GM12891 (cell line): ENCODE measurements at regions not wholly inside any gene's neighbourhood (a gene's known extent, or its start where the extent isn't known, plus 50 kb on each side); places are given as distances from the start of the nearest gene placed in this dataset.

Experiments used
- DNase-seq: peaks from one replicate; pipeline ENCODE4 v3.0.0; 2011; ENCODE audit warnings: low spot score; ENCODE audit not compliant: insufficient read length
- FAIRE-seq: peaks from 2 replicates; lab custom pipeline; 2011; peaks lifted over from hg19 to GRCh38; lab: Jason Lieb, UNC
- PAX5 ChIP-seq: IDR thresholded peaks from 2 replicates; pipeline ENCODE4 v1.6.1; 2011; ENCODE audit warnings: low read length, moderate library complexity, mild to moderate bottlenecking; ENCODE audit not compliant: insufficient read depth, severe bottlenecking
- POLR2A ChIP-seq: IDR thresholded peaks from 2 replicates; pipeline ENCODE4 v1.6.1; 2011; ENCODE audit warnings: low read depth, low read length, control low read depth
- POLR2AphosphoS5 ChIP-seq: IDR thresholded peaks from 2 replicates; pipeline ENCODE4 v1.6.1; 2011; ENCODE audit warnings: low read depth, low read length, control low read depth
- POU2F2 ChIP-seq: IDR thresholded peaks from 2 replicates; pipeline ENCODE4 v1.6.1; 2011; ENCODE audit warnings: low read depth, mild to moderate bottlenecking, control low read depth, low read length, moderate library complexity
- SPI1 ChIP-seq: IDR thresholded peaks from 2 replicates; pipeline ENCODE4 v1.6.1; 2011; ENCODE audit warnings: low read depth, low read length, control low read depth
- TAF1 ChIP-seq: IDR thresholded peaks from 2 replicates; pipeline ENCODE4 v1.6.1; 2011; ENCODE audit warnings: low read depth, low read length, control low read depth

DNA sequence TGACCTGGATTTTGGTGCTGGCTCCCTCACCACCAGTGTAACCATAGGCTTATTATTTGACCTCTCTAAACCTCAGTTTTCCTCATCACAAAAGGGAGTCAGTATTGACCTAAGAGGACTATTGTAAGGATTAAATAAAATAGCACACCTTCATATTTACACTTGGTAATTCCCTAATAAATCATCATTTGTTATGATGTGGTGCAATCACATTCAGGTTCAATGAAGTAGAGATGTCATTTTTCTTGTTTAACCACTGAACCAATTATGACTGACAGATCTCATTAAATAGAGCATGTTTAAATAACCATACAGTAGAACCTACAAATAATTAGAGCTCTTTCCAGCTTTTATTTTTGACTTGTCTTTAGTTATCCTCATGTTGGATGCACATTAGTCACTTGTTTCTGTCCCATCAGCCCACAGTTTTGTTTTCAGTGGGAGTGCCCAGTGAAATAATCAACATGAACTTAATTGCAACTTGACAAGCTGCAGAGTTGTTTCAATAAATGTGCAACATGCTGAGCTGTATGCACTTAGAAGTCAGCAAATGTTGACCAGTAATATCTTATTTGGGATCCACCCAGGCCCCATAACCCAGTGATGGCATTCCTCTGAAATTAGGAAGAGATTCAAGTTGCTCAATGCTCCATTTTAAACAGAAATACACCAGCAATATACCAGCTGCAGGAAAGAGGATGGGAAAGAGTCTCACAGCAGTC, 451.7 kb upstream of the MARCKS start:
- no peak for DNase-seq
- TF ChIP-seq POU2F2 (no peak), PAX5 (no peak), SPI1 (no peak), POLR2A (no peak), TAF1 (no peak), POLR2AphosphoS5 (no peak)
- no peak for FAIRE-seq

DNA sequence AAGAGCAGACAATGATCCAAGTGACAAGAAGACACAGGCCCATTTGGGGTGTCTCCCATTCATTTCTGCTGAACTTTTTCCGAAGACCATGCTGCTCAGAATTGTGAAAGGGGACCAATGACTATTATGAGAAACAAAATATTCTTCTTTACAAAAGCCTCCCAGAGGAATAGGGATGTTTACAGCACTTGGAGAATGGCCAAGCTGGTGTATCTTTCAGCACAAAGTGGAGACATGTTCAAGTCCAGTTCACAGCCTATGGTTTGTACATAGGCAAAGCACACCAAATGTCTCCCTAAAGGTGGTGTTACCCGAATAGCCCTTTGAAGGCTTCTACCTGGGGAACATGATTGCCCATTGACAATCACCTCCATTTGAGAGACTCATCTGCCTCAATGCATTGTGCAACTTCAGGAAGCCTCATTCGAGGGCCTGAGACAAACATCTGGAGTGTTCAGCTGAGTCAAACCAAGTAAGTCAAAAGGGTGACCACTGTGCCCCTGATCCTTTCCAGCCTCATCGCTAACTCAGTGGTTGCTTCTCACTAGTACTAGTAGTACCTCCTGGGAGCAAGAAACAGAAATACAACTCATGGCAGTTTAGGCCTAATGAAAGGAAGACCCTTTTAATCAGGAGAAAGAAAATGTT, 451.0 kb upstream of the MARCKS start:
- DNase-seq = no peak
- peak; percentile 35 for FAIRE-seq
- TF ChIP-seq PAX5 (no peak), POLR2A (no peak)

DNA sequence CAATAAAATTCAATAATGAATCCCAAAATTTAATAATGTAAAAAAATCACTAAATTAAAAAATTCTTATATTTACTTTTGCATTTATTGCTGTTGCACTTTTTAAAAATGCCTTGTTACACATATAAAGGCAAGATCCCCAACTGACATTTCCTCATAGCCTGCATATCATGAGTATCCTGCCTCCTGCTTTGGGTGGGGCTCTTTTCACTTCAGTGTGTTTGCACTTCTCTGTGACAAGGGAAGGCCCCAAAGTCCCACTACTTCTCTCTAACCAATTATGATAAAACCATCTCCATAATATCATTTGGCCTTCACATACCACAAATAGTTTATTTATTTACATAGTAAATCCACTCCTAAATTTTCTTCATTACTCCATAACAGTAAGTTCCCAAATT, 446.1 kb upstream of the MARCKS start:
- no peak for FAIRE-seq
- TF ChIP-seq POLR2A (no peak), POU2F2 (no peak), POLR2AphosphoS5 (no peak), PAX5 (no peak), TAF1 (no peak), SPI1 (no peak)

DNA sequence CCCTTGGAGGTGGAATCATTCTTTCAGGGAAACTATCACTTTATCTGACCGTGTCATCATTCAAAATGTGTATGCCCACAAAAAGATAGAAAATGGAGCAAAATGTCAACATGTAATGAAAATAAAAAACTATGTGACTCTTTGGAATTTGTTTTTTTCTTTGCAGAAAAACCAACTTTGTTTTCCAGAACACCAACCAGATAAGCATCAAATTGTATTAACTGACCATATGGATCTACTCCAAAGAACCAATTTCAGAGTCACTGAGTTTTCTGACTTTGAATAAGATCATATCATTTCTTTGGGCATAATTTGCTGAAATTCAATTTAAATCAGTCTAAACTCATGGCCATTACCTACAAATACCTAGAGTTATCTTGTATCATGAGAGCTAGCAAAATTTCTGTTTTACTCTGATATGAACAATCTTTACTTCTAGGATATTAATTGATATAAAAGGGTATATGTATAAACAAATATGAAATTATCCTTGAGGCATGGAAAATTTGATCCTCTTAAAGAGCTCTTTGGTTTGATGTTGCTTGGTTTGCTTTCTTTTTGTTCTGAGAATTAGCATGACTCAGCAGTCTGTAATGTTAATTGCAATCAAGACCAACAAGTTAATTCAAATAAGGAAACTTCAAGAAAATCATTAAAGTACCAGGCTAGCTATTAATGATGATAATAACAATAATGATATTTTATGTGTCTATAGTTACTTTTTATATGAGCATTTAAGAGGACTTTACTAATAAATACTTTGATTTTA, 444.4 kb upstream of the MARCKS start:
- FAIRE-seq (no peak), DNase-seq (no peak)
- TF ChIP-seq TAF1 = no peak
- TF ChIP-seq PAX5 = no peak
- no peak for TF ChIP-seq POU2F2
- no peak for TF ChIP-seq SPI1
- TF ChIP-seq POLR2A = no peak
- no peak for TF ChIP-seq POLR2AphosphoS5

More for the DNA sequence above, 446.1 kb upstream of the MARCKS start:
- DNase-seq = no peak

DNA sequence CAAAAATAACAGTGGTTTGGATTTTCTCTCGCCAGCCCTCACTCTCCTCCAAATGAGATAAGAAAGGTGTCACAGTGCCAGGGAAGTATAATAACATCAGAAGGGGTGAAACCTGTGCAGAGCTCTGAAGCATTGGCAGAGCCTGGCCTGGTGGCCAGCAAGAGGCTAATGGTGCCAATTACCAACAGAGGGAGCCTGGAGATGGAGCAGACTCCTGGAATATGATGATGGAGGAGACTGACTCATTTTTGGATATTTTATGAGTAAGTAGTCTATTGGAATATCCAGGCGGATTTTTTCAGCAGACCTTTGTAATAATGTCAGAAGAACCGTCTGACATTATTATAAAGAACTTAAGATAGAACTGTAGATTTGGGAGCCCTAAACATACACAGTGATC, 442.6 kb upstream of the MARCKS start:
- TF ChIP-seq POU2F2 (no peak), POLR2A (no peak), SPI1 (no peak), PAX5 (no peak), TAF1 (no peak), POLR2AphosphoS5 (no peak)
- FAIRE-seq = no peak
- DNase-seq = no peak

DNA sequence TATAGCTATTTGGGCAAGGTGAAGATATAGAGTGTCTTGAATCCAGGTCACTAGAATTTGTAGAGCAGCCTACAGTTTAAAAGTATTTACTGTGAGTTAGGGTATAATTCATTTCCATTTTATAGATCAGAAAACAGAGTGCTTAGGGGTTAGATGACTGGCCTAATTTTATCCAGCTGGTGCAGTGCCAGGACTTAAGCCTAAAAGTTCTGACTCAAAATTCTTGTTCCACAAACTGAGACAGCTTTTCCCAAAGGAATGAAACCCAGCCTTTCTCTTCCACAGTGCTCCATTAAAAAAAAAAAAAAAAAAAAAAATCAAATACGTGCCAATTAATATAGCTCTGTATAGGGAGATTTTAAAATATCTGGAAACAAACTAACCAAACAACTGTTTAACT, 441.0 kb upstream of the MARCKS start:
- FAIRE-seq = no peak
- TF ChIP-seq SPI1 (no peak), POU2F2 (no peak), POLR2AphosphoS5 (no peak), PAX5 (no peak), POLR2A (no peak), TAF1 (no peak)
- no peak for DNase-seq

DNA sequence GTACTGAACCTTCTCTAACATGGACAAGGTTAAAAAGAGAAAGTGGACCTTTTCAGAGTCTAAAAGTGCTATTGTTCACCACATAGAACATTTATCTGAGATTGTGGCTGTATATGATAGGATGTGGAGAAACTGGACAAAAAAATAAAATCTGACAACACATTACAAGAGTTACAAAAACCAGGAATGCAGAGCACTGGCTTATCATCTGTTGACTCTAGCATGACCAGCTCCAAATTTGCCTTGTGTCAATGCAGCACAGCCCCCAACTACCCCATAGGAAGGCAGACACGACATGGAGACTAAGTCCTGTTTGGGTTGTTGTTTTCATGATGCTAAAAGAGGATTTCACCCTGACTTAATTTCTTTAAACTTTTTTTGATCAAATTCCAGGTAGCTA, 436.9 kb upstream of the MARCKS start:
- FAIRE-seq = no peak
- TF ChIP-seq PAX5 (no peak), POU2F2 (no peak), TAF1 (no peak), SPI1 (no peak), POLR2AphosphoS5 (no peak), POLR2A (no peak)
- no peak for DNase-seq

DNA sequence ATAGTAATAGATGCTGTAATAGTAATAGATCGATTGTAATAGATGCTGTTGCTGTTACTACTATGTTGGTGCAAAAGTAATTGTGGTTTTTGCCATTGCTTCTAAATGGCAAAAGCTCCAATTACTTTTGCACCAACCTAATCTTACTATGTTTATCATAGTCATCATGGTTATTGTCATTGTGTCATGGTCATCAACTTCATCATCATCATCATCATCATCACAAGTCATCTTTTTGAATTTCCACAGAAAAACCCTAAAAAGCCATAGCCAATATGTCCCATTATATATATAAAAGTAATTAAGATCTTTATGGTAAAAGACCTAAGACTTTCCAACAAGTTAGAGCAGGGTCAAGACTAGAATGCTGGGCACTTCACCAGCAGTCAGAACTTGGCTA, 435.1 kb upstream of the MARCKS start:
- DNase-seq = no peak
- FAIRE-seq = no peak
- TF ChIP-seq SPI1 (no peak), POU2F2 (no peak), POLR2AphosphoS5 (no peak), POLR2A (no peak), TAF1 (no peak)

DNA sequence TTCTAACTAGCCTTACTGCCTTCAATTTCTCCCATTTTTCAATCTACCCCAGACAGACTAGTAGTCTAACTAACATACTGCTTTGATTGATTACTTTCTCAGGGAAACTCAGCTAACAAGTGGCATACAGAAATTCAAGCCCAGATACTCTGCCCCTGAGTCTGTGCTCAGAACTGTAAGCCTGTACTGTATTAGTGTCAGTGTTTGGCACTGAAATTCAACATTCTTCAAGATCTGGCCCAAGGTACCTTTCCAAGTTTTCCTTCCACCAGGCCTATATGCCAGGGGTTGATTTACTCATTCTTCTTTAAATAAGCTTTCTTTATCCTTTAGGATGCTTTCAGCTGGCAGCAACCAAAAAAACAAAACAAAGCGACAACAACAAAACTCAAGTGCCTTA, 433.2 kb upstream of the MARCKS start:
- FAIRE-seq = no peak
- no peak for DNase-seq
- TF ChIP-seq SPI1 (no peak), TAF1 (no peak), POU2F2 (no peak), POLR2AphosphoS5 (no peak), PAX5 (no peak), POLR2A (no peak)
